ENCODE measurements at regions not wholly inside any gene's neighbourhood (a gene's known extent, or its start where the extent isn't known, plus 50 kb on each side); places are given as distances from the start of the nearest gene placed in this dataset.

DNA sequence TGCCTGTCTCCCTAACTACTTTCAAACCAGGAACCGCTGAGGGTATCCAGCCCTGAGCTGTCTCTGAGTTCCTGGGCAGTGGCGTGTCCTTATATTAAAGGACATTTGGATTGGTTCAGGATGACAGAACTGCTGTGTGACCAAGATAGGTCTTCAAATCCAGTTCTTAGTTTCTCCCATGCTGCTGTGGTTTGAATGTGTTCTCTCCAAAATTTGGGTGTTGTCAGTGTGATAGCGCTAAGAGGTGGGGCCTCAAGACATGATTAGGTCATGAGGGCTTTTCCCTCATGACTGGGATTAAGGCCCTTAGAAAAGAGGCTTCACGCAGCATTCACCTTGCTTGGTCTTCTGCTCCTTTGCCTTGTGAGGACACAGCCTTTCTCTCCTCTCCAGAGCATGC, 376.5 kb upstream of the TPM1 start:
- TF ChIP-seq SPI1 (IDR thresholded peaks at IDR 0.05; ENCODE audit: borderline replicate concordance, low read depth): no peak
- TF ChIP-seq, protein P1, sequence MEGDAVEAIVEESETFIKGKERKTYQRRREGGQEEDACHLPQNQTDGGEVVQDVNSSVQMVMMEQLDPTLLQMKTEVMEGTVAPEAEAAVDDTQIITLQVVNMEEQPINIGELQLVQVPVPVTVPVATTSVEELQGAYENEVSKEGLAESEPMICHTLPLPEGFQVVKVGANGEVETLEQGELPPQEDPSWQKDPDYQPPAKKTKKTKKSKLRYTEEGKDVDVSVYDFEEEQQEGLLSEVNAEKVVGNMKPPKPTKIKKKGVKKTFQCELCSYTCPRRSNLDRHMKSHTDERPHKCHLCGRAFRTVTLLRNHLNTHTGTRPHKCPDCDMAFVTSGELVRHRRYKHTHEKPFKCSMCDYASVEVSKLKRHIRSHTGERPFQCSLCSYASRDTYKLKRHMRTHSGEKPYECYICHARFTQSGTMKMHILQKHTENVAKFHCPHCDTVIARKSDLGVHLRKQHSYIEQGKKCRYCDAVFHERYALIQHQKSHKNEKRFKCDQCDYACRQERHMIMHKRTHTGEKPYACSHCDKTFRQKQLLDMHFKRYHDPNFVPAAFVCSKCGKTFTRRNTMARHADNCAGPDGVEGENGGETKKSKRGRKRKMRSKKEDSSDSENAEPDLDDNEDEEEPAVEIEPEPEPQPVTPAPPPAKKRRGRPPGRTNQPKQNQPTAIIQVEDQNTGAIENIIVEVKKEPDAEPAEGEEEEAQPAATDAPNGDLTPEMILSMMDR (IDR thresholded peaks at IDR 0.05; ENCODE audit: insufficient read depth, low read length): no peak
- TF ChIP-seq, protein P2, sequence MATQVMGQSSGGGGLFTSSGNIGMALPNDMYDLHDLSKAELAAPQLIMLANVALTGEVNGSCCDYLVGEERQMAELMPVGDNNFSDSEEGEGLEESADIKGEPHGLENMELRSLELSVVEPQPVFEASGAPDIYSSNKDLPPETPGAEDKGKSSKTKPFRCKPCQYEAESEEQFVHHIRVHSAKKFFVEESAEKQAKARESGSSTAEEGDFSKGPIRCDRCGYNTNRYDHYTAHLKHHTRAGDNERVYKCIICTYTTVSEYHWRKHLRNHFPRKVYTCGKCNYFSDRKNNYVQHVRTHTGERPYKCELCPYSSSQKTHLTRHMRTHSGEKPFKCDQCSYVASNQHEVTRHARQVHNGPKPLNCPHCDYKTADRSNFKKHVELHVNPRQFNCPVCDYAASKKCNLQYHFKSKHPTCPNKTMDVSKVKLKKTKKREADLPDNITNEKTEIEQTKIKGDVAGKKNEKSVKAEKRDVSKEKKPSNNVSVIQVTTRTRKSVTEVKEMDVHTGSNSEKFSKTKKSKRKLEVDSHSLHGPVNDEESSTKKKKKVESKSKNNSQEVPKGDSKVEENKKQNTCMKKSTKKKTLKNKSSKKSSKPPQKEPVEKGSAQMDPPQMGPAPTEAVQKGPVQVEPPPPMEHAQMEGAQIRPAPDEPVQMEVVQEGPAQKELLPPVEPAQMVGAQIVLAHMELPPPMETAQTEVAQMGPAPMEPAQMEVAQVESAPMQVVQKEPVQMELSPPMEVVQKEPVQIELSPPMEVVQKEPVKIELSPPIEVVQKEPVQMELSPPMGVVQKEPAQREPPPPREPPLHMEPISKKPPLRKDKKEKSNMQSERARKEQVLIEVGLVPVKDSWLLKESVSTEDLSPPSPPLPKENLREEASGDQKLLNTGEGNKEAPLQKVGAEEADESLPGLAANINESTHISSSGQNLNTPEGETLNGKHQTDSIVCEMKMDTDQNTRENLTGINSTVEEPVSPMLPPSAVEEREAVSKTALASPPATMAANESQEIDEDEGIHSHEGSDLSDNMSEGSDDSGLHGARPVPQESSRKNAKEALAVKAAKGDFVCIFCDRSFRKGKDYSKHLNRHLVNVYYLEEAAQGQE (IDR thresholded peaks at IDR 0.05; ENCODE audit: insufficient replicate concordance, low read depth): no peak
- no peak for TF ChIP-seq POLR2AphosphoS5 (IDR thresholded peaks at IDR 0.05; ENCODE audit: low read depth)
- no peak for TF ChIP-seq GABPA (IDR thresholded peaks at IDR 0.05; ENCODE audit: low read depth)
- H3K4me3 ChIP-seq (replicated peaks; ENCODE audit: insufficient read depth, low read length): no peak overlapping the region
- DNase-seq (ENCODE audit: low read depth in 1 of 2, low spot score in 1 of 2): no peak
- no peaks in the 10 kb centered on the region for H3K27me3 ChIP-seq (ENCODE audit: insufficient read depth, poor library complexity, severe bottlenecking)
- H3K27ac ChIP-seq (replicated peaks): no peak overlapping the region

- Histone ChIP-seq H3K27me3 (ENCODE audit: insufficient read depth, poor library complexity, severe bottlenecking) (no peaks in the 10 kb centered on the region), H3K27ac (replicated peaks) (no peak overlapping the region), H3K4me3 (replicated peaks; ENCODE audit: insufficient read depth, low read length) (no peak overlapping the region)
- DNase-seq (ENCODE audit: low read depth in 1 of 2, low spot score in 1 of 2): no peak
- TF ChIP-seq, protein P2 (IDR thresholded peaks at IDR 0.05; ENCODE audit: insufficient replicate concordance, low read depth): no peak
- TF ChIP-seq GABPA (IDR thresholded peaks at IDR 0.05; ENCODE audit: low read depth) (no peak), POLR2AphosphoS5 (IDR thresholded peaks at IDR 0.05; ENCODE audit: low read depth) (no peak), SPI1 (IDR thresholded peaks at IDR 0.05; ENCODE audit: borderline replicate concordance, low read depth) (no peak)
- TF ChIP-seq, protein P1 (IDR thresholded peaks at IDR 0.05; ENCODE audit: insufficient read depth, low read length): no peak
Observed at GRCh38 chr15:62672268-62672667, 370.3 kb upstream of the TPM1 start.

DNA sequence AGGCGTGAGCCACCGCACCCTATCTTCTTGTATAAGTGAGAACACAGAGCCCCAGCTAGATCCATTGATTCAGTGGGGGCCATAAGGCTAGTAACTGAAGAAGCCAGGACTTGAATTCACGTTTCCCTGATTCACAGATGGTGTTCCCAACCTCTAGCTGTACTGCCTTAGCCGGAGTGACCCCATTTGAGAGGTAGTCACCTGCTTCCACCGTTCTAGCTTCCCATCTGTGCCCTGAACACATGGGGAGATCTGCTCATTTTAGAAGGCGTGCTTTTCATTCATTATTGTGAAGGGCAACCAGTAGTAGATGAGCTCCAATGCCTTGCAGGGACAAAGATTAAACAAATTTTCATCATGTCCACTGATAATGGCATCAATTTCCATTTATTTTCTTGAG, 365.7 kb upstream of the TPM1 start:
- Histone ChIP-seq H3K27me3 (ENCODE audit: insufficient read depth, poor library complexity, severe bottlenecking) (no peaks in the 10 kb centered on the region), H3K27ac (replicated peaks) (no peak overlapping the region), H3K4me3 (replicated peaks; ENCODE audit: insufficient read depth, low read length) (no peak overlapping the region)
- no peak for TF ChIP-seq SPI1 (IDR thresholded peaks at IDR 0.05; ENCODE audit: borderline replicate concordance, low read depth)
- TF ChIP-seq, protein P1 (IDR thresholded peaks at IDR 0.05; ENCODE audit: insufficient read depth, low read length): no peak
- TF ChIP-seq, protein P2 (IDR thresholded peaks at IDR 0.05; ENCODE audit: insufficient replicate concordance, low read depth): no peak
- TF ChIP-seq POLR2AphosphoS5 (IDR thresholded peaks at IDR 0.05; ENCODE audit: low read depth): no peak
- TF ChIP-seq GABPA (IDR thresholded peaks at IDR 0.05; ENCODE audit: low read depth): no peak
- DNase-seq (ENCODE audit: low read depth in 1 of 2, low spot score in 1 of 2): no peak
